Cardiac fibroblast (primary cell): ENCODE measurements at regions not wholly inside any gene's neighbourhood (a gene's known extent, or its start where the extent isn't known, plus 50 kb on each side); places are given as distances from the start of the nearest gene placed in this dataset.

Experiments used
- DNase-seq, 2 donors: peaks; one replicate each; pipeline versions ENCODE4 v3.0.0 to v3.0.0-alpha.2; 2010; ENCODE audit warnings: low read depth in 2 of 2
- H3K4me3 ChIP-seq, 2 donors: replicated peaks in 1 of 2; 1 replicate in 1 of 2; 2 replicates in 1 of 2; pipeline ENCODE4 v1.5.1; 2011; ENCODE audit warnings: low read depth in 2 of 2, low read length in 2 of 2, mild to moderate bottlenecking in 2 of 2, moderate library complexity in 1 of 2
- TF ChIP-seq, protein P1 (sequence below): IDR thresholded peaks from one replicate; pipeline ENCODE4 v1.5.1; 2011; ENCODE audit warnings: low read depth, mild to moderate bottlenecking, low read length, inconsistent platforms

DNA sequence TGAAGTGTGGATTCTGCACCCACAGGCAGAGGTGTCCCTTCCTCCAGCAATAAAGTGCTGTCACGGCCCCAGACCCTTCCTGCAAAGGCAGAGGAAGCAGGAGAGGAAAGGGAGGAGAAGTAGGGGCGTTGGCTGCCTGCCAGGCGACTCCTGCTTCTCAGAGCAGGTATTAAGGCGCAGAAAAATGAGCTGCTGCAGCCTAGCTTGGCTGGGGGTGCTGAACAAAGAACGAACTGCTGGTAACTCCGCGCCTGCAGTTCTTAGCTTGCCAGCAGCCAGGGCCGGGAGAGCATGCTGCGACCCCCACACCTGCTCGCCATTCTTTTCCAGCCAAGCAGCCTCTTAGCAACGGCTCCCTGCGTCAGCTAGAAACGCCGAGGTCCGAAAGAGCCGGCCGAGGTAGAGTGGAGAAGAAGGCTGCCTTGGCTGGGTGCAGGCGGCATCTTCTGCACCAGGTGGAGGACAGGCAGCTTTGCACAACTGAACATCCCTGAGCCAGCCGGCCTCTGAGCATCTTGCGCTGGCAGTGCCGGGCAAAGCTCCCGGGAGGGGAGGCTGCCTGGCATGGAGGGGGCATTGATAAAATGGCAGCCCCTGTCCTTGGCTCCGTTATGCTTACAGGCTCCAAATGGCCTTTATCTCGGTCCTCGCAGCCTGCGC, 296.0 kb downstream of the MEX3B start:
- TF ChIP-seq, protein P1, sequence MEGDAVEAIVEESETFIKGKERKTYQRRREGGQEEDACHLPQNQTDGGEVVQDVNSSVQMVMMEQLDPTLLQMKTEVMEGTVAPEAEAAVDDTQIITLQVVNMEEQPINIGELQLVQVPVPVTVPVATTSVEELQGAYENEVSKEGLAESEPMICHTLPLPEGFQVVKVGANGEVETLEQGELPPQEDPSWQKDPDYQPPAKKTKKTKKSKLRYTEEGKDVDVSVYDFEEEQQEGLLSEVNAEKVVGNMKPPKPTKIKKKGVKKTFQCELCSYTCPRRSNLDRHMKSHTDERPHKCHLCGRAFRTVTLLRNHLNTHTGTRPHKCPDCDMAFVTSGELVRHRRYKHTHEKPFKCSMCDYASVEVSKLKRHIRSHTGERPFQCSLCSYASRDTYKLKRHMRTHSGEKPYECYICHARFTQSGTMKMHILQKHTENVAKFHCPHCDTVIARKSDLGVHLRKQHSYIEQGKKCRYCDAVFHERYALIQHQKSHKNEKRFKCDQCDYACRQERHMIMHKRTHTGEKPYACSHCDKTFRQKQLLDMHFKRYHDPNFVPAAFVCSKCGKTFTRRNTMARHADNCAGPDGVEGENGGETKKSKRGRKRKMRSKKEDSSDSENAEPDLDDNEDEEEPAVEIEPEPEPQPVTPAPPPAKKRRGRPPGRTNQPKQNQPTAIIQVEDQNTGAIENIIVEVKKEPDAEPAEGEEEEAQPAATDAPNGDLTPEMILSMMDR: no peak
- no peak for DNase-seq
- no peak overlapping the region for H3K4me3 ChIP-seq

DNA sequence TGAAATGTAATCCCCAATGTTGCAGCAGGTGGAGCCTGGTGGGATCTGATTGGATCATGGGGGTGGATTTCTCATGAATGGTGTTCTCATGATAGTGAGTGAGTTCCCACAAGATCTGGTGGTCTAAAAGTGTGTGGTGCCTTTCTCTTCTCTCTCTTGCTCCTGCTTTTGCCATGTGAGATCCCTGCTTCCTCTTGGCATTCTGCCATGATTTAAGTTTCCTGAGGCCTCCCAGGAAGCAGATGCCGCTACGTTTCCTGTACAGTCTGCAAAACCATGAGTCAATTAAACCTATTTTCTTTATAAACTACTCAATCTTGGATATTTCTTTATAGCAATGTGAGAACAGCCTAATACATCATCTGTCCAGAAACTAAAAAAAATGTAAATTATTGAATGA, 298.3 kb downstream of the MEX3B start:
- TF ChIP-seq, protein P1: no peak
- H3K4me3 ChIP-seq: no peak overlapping the region
- no peak for DNase-seq

GRCh38 chr15:81747026-81747425, 298.8 kb downstream of the MEX3B start:
- DNase-seq: no peak
- TF ChIP-seq, protein P1: no peak
- H3K4me3 ChIP-seq: no peak overlapping the region

DNA sequence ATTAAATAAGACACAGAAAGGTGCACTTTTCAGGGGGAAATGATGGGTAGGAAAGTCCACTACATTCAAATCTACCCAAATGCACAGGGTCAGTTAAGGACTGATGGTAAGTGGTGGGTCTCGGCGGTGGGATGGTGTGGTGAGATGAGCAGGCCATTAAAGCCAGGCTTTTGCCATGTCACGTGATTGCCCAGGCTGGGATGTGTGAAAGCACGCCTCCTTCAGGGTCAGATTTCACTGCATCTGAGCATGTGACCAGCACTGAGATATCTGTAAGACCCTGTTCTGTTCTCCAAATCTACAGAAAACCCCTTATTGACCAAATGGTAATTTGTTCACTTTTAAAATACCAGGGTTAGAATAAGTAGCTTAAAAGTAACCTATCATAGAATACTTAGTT, 301.5 kb downstream of the MEX3B start:
- H3K4me3 ChIP-seq: no peak overlapping the region
- no peak for DNase-seq
- TF ChIP-seq, protein P1: no peak

DNA sequence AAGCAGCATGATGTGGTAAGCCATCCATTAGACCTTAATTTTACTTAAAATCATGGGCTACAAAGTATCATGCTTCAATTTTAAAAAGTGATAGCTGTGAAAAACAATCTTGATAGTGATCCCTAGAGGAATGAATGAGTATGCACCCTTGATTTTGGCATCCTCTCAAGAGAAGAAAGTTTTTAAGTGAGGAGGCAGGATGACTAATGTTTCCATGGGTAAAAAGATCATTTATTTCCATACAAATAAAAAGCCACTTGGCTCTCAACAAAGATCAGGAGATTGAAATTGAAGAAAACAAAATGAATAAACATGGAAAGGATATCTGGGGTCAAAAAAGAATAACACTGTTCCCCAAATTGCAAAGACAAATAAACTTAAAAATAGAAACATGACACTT, 305.4 kb downstream of the MEX3B start:
- TF ChIP-seq, protein P1: no peak
- DNase-seq: peak in 1 of 2 donors; percentile 22

GRCh38 chr15:81729340-81729739, 316.5 kb downstream of the MEX3B start:
- TF ChIP-seq, protein P1: no peak
- no peak overlapping the region for H3K4me3 ChIP-seq
- DNase-seq: no peak

More for the DNA sequence above, 305.4 kb downstream of the MEX3B start:
- no peak overlapping the region for H3K4me3 ChIP-seq

- no peak overlapping the region for H3K4me3 ChIP-seq
- TF ChIP-seq, protein P1: no peak
- no peak for DNase-seq
These were observed 317.1 kb downstream of the MEX3B start for GRCh38 chr15:81728726-81729125.
